Loucy (cell line): ENCODE measurements at regions not wholly inside any gene's neighbourhood (a gene's known extent, or its start where the extent isn't known, plus 50 kb on each side); places are given as distances from the start of the nearest gene placed in this dataset.

Experiments
- CTCF ChIP-seq: fragments of 200-600 bp; sonication (generic); conservative IDR thresholded peaks from 2 replicates; pipeline ENCODE4 v1.5.1; 2014; ENCODE audit warnings: mild to moderate bottlenecking, antibody characterized with exemption, low read length
- EZH2phosphoT487 ChIP-seq: fragments of 200-600 bp; IDR thresholded peaks from 2 replicates; pipeline ENCODE4 v1.6.1; 2018; ENCODE audit warnings: antibody characterized with exemption, mild to moderate bottlenecking, moderate library complexity, borderline replicate concordance

DNA sequence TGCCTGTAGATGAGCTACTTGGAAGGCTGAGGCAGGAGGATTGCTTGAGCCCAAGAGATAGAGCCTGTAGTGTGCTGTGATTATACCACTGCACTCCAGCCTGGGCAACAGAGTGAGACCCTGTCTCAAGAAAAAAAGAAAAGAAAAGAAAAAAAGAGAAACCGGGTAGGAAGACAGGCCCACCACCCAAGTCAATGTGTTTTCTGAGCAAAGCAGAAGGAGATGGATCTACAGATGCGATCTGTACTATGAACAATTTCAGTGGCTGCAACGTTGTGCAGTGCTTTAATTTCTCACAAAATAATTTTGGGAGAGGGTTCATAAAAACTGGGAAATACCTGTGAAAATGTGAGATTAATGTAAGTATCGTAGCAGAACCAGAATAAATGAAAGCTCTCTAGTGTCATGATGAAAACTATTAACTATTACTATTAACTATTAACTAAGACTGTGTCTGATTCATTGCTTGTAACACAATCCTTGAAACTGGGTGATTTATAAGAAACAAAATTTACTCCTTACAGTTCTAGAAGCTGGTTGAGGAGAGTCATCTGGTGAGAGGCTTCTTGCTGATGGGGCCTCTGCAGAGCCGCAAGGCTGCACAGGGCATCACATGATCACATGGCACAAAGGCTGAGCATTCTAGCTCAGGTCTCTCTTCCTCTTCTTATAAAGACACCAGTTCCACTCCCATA, 233.1 kb upstream of the ZNF217 start:
- TF ChIP-seq CTCF (no peak), EZH2phosphoT487 (no peak)
